Activated CD8-positive, alpha-beta T cell treated with anti-CD3 and anti-CD28 coated beads, Interleukin-2, amount 10 ng/mL, durations not matched to agents 7 days and 5 days (primary cell): ENCODE measurements at regions not wholly inside any gene's neighbourhood (a gene's known extent, or its start where the extent isn't known, plus 50 kb on each side); places are given as distances from the start of the nearest gene placed in this dataset.

ENCODE experiments used
- ATAC-seq: fragments of 150-1000 bp; cut with Tn5 transposase; one replicate; pipeline ENCODE4 v1.10.0; 2021; ENCODE audit warnings: moderate library complexity
- CTCF ChIA-PET: fragments of 350-600 bp; sonication (Branson Sonifier 250); formaldehyde crosslinking; loops from one replicate; lab custom pipeline; 2021; ENCODE audit warnings: antibody characterized with exemption; lab: Charles Lee
- POLR2A ChIA-PET: fragments of 350-600 bp; sonication (Branson Sonifier 250); formaldehyde crosslinking; loops from one replicate; lab custom pipeline; 2021; ENCODE audit warnings: antibody characterized with exemption; lab: Charles Lee
- DNase-seq: peaks from one replicate; pipeline ENCODE4 v3.0.0-alpha.2; 2020
- H3K27ac Mint-ChIP-seq: one replicate; pipeline ENCODE4 v1.8.0; 2021; ENCODE audit warnings: mild to moderate bottlenecking, mixed read lengths
- H3K27me3 Mint-ChIP-seq: one replicate; pipeline ENCODE4 v1.8.0; 2021; ENCODE audit warnings: low read depth, mixed read lengths
- H3K36me3 Mint-ChIP-seq: one replicate; pipeline ENCODE4 v1.8.0; 2021; ENCODE audit warnings: low read depth, mixed read lengths
- H3K4me1 Mint-ChIP-seq: one replicate; pipeline ENCODE4 v1.8.0; 2021; ENCODE audit warnings: low read depth, mixed read lengths
- H3K4me3 Mint-ChIP-seq: one replicate; pipeline ENCODE4 v1.8.0; 2021; ENCODE audit warnings: mild to moderate bottlenecking, mixed read lengths
- H3K9me3 Mint-ChIP-seq: one replicate; pipeline ENCODE4 v1.8.0; 2022; ENCODE audit warnings: mixed read lengths; ENCODE audit not compliant: insufficient read depth

DNA sequence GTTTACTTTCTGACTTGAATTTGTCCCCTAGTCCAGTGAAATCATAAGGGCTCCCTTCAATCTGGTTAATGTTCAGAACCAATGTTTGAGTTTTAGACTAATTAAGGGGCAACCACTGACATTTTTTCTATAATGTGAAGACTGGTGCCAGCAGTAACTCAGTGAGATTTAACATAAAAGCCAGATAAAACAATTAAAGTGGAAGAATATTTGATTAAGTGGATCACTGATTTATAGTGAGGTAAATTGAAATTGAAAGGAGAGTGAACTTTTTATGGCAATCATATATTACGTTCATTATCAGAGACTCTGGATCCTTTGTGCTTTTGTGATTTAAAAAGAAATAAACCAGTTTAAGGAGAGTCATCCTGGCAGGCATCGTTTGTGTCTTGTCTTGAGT is 246.8 kb downstream of the GATA3 start:
- DNase-seq (no peak), ATAC-seq (no peak)
- ChIA-PET POLR2A (no interaction called here), CTCF (no interaction called here)
- H3K9me3 Mint-ChIP-seq: no peaks in the 10 kb centered on the region
- H3K36me3 Mint-ChIP-seq: no peaks in the 10 kb centered on the region
- H3K4me1 Mint-ChIP-seq: peaks cover 1% of the 10 kb centered on the region
- H3K27ac Mint-ChIP-seq: no peak overlapping the region
- H3K27me3 Mint-ChIP-seq: peaks cover 18% of the 10 kb centered on the region
- H3K4me3 Mint-ChIP-seq: no peak overlapping the region

DNA sequence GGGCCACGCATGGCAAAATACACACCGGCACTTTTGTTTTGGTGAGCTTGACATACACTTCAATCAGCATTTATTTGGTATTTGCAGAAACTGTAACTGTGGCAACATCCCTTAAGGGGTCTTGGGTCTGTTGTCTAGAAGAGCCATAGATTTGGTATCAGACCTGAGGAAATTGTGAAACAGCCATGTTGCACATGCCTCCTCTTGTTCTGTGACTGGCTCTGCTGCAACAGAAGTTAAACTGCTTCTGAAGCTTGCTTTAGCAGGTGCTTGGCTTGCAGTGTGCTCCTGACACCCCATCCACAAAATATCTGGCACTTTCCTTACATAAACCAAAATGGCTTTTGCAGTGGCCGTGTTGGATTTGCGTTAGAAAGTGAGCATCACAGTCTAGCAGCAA is 247.3 kb downstream of the GATA3 start:
- DNase-seq (no peak), ATAC-seq (no peak)
- H3K27ac Mint-ChIP-seq: no peak overlapping the region
- H3K4me3 Mint-ChIP-seq: no peak overlapping the region
- no peaks in the 10 kb centered on the region for H3K36me3 Mint-ChIP-seq
- H3K27me3 Mint-ChIP-seq: peaks cover 18% of the 10 kb centered on the region
- ChIA-PET POLR2A (no interaction called here), CTCF (interaction anchor here (0.9 to 1.6 kb wide), 2 partner anchors 13 to 142 kb away, joined by 3 to 4 read pairs; no protein-coding TSS in a partner anchor)
- H3K4me1 Mint-ChIP-seq: peaks cover 5% of the 10 kb centered on the region
- H3K9me3 Mint-ChIP-seq: no peaks in the 10 kb centered on the region

DNA sequence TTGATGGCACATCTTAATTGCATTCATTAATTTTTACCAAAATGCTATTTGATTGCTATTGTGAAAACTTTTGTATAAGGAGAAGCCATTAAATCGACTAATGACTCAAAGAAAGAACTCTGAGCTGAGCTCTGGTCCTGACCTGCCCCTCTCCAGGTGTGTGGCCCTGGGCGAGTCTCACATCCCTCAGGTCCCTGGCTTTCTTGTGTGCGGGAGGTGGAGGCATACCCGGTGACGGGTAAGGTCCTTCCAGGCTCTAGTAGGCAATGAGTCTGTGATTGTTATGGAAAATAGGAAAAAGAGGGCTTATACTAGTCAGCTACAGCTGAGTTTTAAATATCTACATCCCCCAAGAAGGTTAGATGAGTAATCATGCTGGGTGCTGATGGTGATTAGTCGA is 248.1 kb downstream of the GATA3 start:
- POLR2A ChIA-PET: no interaction called here
- ATAC-seq (no peak), DNase-seq (no peak)
- CTCF ChIA-PET: interaction anchor here (0.9 to 1.6 kb wide), 2 partner anchors 14 to 141 kb away, joined by 3 to 4 read pairs; no protein-coding TSS in a partner anchor
- Mint-ChIP-seq H3K36me3 (no peaks in the 10 kb centered on the region), H3K4me3 (no peak overlapping the region), H3K27me3 (peaks cover 18% of the 10 kb centered on the region), H3K4me1 (peaks cover 12% of the 10 kb centered on the region), H3K9me3 (no peaks in the 10 kb centered on the region), H3K27ac (no peak overlapping the region)

DNA sequence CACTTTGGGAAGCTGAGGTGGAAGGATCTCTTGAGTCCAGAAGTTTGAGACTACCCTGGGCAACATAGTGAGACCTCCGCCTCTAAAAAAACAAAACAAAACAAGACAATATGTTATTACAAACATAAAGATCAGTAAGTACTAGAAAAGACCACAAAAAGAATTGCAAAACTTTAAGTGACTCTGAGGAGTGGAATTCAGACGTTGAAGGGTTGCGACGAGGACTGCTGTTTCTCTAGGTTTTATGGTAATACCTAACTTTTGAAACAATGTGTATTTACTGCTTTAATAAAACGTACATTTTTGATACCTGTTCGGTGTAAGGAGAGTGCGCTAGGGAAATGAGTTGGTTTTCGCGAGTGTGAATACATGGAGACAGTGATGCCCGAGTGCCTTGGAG is 250.4 kb downstream of the GATA3 start:
- Mint-ChIP-seq H3K36me3 (no peaks in the 10 kb centered on the region), H3K9me3 (no peaks in the 10 kb centered on the region), H3K27me3 (peaks cover 9% of the 10 kb centered on the region), H3K27ac (no peak overlapping the region), H3K4me3 (no peak overlapping the region), H3K4me1 (peaks cover 12% of the 10 kb centered on the region)
- CTCF ChIA-PET: no interaction called here
- POLR2A ChIA-PET: no interaction called here
- DNase-seq (no peak), ATAC-seq (no peak)

DNA sequence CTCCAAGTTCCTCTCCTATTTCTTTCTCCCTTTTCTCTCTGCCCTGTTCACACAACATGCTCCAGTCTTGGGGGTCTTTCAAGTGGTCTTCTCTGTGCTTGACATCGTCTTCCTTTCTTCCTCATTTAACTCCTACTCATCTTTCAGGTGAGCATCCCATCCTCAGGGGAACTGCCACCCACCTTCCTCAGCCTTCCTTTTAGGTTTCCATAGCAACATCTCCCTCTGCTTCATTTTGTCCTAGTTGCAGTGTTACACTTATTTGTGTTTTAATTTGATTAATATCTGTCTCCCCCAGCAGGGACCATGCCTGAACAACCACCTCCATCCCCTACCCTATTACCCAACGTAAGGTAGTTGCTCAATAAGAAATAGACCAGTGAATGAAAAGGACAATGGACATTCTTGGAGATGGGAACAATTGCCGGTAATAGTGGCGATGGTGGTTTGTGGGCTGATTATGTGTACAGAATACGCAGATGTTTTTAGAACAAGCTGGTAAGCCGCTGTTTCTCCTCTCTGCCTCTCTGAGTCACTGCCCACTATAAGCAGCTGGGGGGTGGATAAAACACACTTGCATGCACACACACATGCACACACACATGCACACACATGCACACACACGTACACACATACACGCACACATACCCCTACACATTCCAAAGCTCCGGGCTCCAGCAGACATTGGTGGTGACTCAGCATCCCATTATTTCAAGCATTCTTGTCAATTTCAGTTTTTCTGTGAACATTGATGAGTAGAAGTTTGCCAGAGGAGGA is 251.6 kb downstream of the GATA3 start:
- DNase-seq (no peak), ATAC-seq (no peak)
- Mint-ChIP-seq H3K36me3 (no peaks in the 10 kb centered on the region), H3K9me3 (no peaks in the 10 kb centered on the region), H3K4me1 (peaks cover 12% of the 10 kb centered on the region), H3K4me3 (no peak overlapping the region), H3K27me3 (peaks cover 6% of the 10 kb centered on the region), H3K27ac (no peak overlapping the region)
- CTCF ChIA-PET: interaction anchor here (1.1 kb wide), 1 partner anchor 166 kb away, joined by 3 read pairs; no protein-coding TSS in a partner anchor
- POLR2A ChIA-PET: no interaction called here

DNA sequence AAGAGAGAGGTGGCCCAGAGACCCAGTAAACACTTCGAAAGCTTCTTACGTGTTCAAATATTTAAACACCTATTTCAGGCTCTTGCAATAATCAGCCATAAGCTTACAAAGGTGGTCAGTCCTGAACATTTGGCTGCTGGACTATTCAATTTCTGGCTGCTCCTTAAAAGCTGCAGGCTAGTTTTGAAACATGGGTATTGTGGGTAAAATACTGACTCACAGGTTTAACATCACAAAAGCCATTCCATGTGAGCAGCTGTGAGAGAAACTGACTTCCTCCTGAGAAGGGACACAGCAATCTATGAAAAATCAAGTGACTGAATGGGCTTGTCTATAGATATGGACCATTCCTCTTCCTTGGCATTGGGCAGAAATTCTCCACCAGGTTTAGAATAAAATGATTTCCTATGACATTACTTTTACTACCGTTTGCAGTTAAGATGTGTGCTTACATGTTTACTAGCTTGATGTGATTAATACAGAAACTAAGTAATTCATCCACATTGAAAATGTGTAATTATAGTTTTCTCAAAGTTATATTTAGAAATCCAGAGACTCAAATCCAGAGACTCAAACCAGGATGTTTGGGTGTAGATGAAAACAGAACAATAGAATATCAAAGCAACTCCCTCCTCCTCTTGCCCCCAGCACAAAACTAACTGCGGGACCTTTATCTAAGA is 252.3 kb downstream of the GATA3 start:
- H3K27me3 Mint-ChIP-seq: peaks cover 6% of the 10 kb centered on the region
- ChIA-PET CTCF (interaction anchor here (1.1 kb wide), 1 partner anchor 165 kb away, joined by 3 read pairs; no protein-coding TSS in a partner anchor), POLR2A (no interaction called here)
- no peak overlapping the region for H3K27ac Mint-ChIP-seq
- no peaks in the 10 kb centered on the region for H3K36me3 Mint-ChIP-seq
- DNase-seq (no peak), ATAC-seq (no peak)
- H3K4me3 Mint-ChIP-seq: no peak overlapping the region
- H3K9me3 Mint-ChIP-seq: no peaks in the 10 kb centered on the region
- peaks cover 12% of the 10 kb centered on the region for H3K4me1 Mint-ChIP-seq

DNA sequence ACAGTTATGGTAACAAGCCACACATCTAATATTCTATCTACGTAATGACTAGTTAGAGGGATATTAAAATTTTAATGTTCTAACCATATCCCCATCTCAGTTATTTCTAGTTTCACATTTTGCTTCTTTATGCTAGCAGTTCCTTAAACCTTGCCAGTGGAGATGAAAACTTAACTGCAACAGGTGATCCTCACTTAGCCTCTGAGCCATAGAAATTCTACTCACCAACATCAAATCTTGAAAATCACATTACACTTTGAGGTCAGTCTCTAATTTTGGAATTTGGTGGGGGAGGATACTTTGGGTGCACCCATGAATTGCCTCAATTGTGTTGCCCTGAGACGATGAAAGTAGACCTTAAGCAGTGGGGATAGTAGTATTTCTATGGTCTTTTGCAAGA is 256.4 kb downstream of the GATA3 start:
- Mint-ChIP-seq H3K4me3 (no peak overlapping the region), H3K36me3 (no peaks in the 10 kb centered on the region), H3K4me1 (peaks cover 19% of the 10 kb centered on the region), H3K27me3 (peaks cover 1% of the 10 kb centered on the region), H3K27ac (no peak overlapping the region), H3K9me3 (no peaks in the 10 kb centered on the region)
- CTCF ChIA-PET: no interaction called here
- ATAC-seq: no peak
- DNase-seq: no peak
- POLR2A ChIA-PET: no interaction called here

DNA sequence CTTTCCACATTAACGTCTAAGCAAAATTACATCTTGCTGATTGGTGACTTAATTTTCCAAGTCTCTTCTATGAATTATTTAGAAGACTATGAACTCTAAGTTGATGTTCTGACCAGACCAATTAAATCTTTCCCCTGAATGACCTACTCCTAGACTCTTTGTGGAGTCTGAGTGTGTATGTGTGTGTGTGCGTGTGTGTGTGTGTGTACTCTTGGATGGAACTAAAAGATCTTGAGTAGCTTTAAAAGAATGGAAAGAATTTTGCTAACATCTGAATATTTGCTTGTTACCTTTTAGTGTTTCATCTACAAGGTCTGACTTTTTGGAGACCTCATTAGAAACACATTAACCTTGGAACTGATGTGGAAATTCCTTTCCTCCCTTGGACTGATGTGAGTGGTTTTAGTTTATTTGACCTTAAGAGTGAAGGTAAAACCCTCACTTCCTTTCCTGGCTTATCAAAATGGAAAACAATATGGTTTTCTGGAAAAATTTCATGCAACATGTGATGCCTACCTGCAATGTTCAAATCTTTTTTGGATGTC is 257.1 kb downstream of the GATA3 start:
- Mint-ChIP-seq H3K9me3 (no peaks in the 10 kb centered on the region), H3K36me3 (no peaks in the 10 kb centered on the region), H3K27me3 (no peaks in the 10 kb centered on the region), H3K27ac (no peak overlapping the region), H3K4me3 (no peak overlapping the region), H3K4me1 (peaks cover 18% of the 10 kb centered on the region)
- ATAC-seq (no peak), DNase-seq (no peak)
- CTCF ChIA-PET: no interaction called here
- POLR2A ChIA-PET: no interaction called here

DNA sequence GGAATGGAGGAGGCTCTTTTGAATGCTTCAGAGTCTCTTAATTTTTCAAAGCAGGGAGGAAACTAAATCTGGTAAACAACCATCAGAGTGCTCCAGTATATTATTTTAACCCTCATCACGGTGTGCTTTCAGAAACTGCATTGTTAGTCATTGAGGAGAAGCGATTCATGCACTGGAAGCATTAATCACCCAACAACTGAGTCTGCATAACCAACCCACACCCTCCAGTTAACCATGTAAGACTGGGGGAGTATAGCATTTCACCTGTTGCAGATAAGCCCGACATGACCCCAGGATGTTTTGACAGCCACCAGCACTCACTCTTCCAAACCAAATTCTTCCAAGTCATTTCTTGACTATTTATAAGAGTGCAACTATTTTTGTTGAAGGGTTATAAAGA is 257.6 kb downstream of the GATA3 start:
- H3K9me3 Mint-ChIP-seq: no peaks in the 10 kb centered on the region
- H3K36me3 Mint-ChIP-seq: peaks cover 3% of the 10 kb centered on the region
- H3K27me3 Mint-ChIP-seq: no peaks in the 10 kb centered on the region
- H3K4me3 Mint-ChIP-seq: no peak overlapping the region
- H3K27ac Mint-ChIP-seq: no peak overlapping the region
- CTCF ChIA-PET: no interaction called here
- ATAC-seq (no peak), DNase-seq (no peak)
- peaks cover 13% of the 10 kb centered on the region for H3K4me1 Mint-ChIP-seq
- POLR2A ChIA-PET: interaction anchor here (0.8 kb wide), 1 partner anchor 61 kb away, joined by 3 read pairs; no protein-coding TSS in a partner anchor

DNA sequence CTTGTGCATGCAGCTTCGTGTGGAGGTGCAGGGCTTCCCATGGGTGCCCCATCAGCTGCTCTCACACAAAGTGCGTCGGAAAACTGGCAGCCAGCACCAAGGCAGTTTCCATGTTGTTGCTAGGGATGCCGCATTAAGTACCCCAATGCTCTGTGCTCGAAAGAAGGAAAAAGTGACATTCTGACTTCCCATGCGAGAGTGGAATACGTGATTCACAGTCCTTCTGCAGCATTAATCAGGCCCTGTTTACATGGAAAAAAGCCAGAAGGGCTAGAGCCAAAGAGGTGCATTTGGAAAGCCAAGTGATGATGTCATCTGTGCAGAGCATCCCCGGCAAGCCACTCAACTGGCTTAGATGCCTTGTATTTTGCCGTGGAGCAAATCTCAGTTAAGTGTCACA is 258.3 kb downstream of the GATA3 start:
- ChIA-PET POLR2A (interaction anchor here (0.8 kb wide), 1 partner anchor 62 kb away, joined by 3 read pairs; no protein-coding TSS in a partner anchor), CTCF (no interaction called here)
- no peaks in the 10 kb centered on the region for H3K27me3 Mint-ChIP-seq
- no peak for DNase-seq
- peaks cover 9% of the 10 kb centered on the region for H3K4me1 Mint-ChIP-seq
- H3K4me3 Mint-ChIP-seq: no peak overlapping the region
- no peak for ATAC-seq
- H3K36me3 Mint-ChIP-seq: peaks cover 3% of the 10 kb centered on the region
- no peak overlapping the region for H3K27ac Mint-ChIP-seq
- H3K9me3 Mint-ChIP-seq: no peaks in the 10 kb centered on the region

DNA sequence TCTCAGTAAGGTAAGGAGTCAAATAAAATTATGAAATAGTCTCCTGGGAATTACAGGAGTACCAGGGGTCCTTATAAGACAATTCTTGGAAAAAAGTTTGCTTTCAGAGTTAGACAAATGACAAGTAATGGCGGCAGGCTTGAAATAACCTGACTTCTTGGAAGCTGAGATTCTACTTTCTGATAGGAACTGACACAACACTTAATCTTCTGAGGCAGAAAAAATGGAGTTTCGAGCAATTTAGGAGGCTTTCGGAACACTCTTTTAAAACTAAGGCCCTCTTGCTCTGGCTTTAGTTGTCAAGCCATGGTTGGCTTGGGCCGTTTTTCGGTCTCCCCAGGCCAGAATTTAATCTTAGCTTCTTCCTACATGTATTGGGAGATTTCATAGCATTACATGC is 260.0 kb downstream of the GATA3 start:
- Mint-ChIP-seq H3K4me1 (peaks cover 9% of the 10 kb centered on the region), H3K36me3 (peaks cover 3% of the 10 kb centered on the region), H3K9me3 (no peaks in the 10 kb centered on the region), H3K27ac (no peak overlapping the region), H3K27me3 (no peaks in the 10 kb centered on the region), H3K4me3 (no peak overlapping the region)
- ATAC-seq (no peak), DNase-seq (no peak)
- CTCF ChIA-PET: no interaction called here
- POLR2A ChIA-PET: no interaction called here

DNA sequence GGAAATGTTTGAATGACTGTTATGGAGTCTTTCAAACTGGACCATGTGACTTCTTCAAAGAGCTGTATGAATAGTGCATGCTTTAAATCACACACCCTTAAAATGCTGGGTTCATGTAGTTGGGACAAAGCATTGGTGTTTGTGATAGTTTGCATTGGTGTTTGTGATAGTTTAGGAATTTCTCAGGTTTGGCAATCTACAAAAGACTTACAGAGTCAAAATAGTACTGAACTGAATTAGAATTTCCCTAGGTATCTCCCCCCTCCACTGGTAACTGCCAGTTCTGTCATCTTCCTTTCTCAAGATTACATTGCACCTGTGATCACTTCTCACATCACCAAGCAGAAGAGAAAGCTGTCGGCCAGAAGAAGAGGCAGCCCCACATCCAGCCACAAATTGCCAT is 261.1 kb downstream of the GATA3 start:
- Mint-ChIP-seq H3K36me3 (peaks cover 3% of the 10 kb centered on the region), H3K27me3 (no peaks in the 10 kb centered on the region), H3K4me3 (no peak overlapping the region), H3K27ac (no peak overlapping the region), H3K4me1 (peaks cover 9% of the 10 kb centered on the region), H3K9me3 (no peaks in the 10 kb centered on the region)
- DNase-seq (no peak), ATAC-seq (no peak)
- ChIA-PET CTCF (no interaction called here), POLR2A (no interaction called here)
